NCI-H1694 treated with DMSO at 0.1 percent for 48 hours (cell line): ENCODE measurements at regions not wholly inside any gene's neighbourhood (a gene's known extent, or its start where the extent isn't known, plus 50 kb on each side); places are given as distances from the start of the nearest gene placed in this dataset.

Source experiments
- DNase-seq: peaks from one replicate; lab custom pipeline; 2025; lab: John Stamatoyannopoulos, UW

- DNase-seq = no peak
Observed at GRCh38 chr17:34874478-34874877, 86.8 kb downstream of the CCT6B start.

- no peak for DNase-seq
Observed at GRCh38 chr17:34872640-34873039, 88.6 kb downstream of the CCT6B start.

- no peak for DNase-seq
Observed at GRCh38 chr17:34869641-34870040, 91.6 kb downstream of the CCT6B start.

- no peak for DNase-seq
Observed at GRCh38 chr17:34865716-34866115, 95.5 kb downstream of the CCT6B start.

- no peak for DNase-seq
Observed at GRCh38 chr17:34862384-34862783, 98.9 kb downstream of the CCT6B start.

DNA sequence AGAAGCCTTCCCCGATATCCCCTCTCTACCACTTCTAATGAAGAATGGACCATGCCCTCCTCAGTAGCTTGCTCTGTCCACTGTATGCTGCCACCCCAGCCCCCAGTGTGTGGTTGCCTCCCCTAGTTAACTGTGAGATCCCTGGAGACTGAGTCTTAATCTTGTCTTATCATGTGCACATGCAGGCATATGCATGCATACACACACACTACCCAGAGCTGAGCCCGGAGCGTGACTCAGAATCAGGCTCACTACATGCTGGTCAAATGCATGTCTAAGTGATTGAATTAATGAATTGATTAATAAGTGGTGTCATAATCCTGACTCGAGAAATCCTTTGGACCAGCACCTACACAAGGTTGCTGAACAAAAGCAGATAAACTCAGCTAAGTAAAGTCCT, 99.4 kb downstream of the CCT6B start:
- no peak for DNase-seq

DNA sequence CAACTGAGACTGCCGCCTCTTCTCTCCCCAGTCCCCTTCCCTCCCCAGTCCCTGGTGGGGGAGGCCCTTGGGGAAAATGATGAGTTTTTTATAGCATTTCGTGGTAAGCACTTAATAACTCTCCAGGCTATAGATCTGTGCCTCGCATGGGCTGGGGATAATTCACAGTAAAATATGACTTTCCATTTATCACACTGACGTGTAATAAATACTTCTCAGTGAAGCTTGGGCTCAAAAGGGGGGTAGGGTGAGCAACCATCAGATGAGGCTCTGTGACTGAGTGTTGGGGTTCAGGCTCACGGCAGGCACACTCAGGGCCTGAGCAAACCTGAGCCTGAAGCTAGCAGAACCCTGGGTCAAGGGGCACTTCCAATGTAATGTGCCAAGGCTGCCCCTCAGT, 101.6 kb downstream of the CCT6B start:
- no peak for DNase-seq

DNA sequence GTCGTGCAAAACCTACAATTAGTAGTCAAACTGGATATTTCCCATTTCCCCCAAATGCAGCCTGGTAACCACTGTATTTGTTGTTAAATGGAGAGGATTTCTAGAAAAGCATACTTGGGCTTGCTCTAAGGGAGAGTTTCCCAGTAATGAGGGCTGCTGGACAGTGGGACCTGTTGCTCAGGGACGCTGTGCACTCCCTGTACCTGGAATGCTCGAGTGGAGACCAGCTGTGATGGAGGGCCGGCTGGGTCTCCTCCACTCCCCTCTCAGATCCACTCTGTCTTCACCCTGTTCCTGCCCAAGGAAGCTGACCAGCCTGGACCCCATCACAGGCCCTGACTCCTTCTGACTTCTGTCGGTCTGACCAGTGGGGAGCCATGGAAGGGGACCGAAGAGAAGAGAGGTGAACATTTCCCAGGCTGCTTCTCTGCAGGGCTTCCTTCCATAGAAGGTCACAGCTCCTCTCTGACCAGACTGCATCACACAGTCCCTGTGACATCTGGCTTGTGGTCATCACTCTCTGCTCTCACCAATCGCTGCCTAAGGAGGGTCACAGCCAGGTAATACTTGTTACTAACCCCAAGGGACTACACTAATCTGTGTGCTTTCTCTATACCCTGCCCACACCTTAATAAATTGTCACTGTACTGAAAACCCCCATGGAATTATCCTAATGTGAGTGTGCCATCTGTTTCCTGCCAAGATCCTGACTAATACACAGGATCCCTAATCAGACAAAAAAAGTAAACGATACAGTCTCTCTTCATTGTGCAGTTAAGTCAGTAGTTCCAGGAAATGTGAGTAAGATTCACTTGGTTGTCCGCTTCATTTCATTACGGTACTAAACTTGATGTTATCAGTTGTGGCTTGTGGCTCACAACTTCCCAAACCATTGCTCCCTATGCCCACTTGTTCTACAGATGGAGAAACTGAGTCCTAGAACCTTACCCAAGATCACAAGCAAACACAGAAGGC, 102.4 kb downstream of the CCT6B start:
- DNase-seq = peak; percentile 75

- no peak for DNase-seq
Observed at GRCh38 chr17:34853924-34854323, 107.3 kb downstream of the CCT6B start.

DNA sequence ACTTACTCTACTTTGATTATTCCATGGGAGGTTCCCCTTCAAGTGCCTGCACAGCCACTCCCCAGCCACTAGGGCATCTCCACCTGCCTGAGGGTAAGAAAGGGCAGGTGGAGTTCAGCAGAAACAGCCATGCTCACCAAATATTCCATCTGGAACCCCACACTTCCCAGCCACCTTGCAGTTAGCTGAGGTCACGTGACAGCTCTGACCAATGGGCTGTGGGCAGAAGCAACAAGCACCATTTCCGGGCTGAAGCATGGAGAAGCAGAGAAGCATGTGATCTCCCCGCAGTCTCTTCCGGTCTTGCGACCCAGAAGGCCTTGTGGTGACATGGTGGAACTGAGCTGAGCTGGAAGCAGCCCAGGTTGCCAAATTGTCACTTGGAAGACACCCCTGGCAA, 108.6 kb downstream of the CCT6B start:
- no peak for DNase-seq

GRCh38 chr17:34851961-34852540, 109.2 kb downstream of the CCT6B start:
- DNase-seq = no peak

DNA sequence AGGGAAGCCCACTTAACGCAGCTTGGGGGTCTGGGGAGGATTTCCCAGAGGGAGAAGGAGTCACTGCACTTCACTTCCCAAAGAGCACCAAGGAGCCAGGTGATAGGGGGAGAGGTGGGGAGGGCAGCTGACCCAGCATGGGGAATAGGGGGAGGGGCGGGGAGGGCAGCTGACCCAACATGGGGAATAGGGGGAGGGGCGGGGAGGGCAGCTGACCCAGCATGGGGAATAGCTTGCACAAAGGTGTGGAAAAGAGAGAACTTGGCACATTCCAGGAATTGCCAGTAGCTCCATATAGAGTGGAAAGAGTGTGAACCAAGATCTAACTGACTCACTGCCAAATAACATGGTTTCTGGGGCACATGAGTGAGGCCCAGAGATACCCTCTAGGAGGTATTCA, 110.3 kb downstream of the CCT6B start:
- DNase-seq = no peak

- DNase-seq = peak; percentile 73
Observed at GRCh38 chr17:34850023-34850422, 111.2 kb downstream of the CCT6B start.

- DNase-seq = no peak
Observed at GRCh38 chr17:34847938-34848337, 113.3 kb downstream of the CCT6B start.

GRCh38 chr17:34845296-34845695, 116.0 kb downstream of the CCT6B start:
- DNase-seq = no peak

DNA sequence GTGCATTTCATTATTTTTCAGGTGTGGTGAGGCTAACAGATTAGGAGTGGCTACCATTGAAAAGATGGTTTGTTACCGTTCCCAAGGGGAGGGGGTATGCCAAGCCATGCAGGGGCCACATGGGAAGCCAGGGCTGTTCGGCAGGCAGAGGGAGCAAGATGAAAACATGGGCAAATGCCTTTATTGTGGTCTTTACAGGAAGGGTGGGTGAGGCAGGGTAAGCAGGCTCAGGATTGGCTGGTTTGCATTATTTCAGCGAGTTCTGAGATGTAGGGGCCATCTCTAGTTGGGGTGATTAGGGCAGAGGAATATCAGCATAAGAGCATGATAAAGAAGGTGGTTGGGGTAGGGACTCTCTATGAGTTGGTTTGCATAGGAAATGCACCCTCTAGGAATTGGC, 117.6 kb downstream of the CCT6B start:
- DNase-seq = no peak

- no peak for DNase-seq
Observed at GRCh38 chr17:34842235-34842634, 119.0 kb downstream of the CCT6B start.

- no peak for DNase-seq
Observed at GRCh38 chr17:34841467-34841866, 119.8 kb downstream of the CCT6B start.

DNA sequence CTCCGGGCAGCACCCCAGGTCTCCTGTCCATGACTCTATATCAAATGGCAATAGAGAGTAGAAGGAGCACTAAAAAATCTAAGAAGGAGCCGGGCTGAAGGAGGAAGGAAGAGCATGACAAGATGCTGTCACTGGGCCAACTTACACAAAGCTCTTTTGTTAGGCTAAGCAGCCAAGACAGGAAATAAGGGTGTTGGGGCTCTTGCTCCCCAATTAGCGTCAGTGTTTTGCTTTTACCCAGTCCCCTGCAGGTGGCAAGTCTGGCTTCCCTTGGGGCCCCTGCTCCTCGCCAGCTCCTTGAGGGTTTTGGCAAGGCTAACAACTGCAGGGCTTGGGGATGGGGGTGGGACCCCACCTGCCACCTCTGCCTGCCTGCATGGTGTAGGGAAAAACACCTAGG, 120.5 kb downstream of the CCT6B start:
- no peak for DNase-seq

DNA sequence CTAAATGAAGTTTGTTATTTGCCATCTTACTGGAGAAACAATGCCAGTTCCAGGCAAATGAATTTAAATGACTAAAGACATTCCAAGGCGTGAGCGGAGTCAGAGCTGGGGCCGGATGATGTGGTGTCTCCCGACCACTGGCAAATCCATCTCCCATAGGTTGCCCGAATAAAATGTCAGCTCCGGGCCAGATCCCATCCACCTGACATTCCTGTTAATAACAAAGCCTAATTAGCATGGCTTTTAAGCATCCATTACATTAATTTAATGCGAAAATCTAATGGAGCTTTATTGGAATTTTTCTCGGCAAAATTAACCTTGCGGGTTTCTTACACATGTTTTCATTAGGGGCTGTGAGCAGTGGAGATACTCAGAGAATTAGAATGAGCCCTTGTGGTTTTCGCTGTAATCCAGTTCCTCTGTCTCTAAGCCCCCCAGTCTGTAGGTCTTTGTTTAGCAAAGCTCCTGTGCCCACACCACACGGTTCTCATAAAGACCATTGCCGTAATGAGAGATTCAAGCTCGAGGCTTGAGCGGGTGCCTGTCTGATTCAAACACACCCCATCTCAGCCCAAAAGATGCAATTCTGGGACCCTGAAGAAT, 123.3 kb downstream of the CCT6B start:
- no peak for DNase-seq

GRCh38 chr17:34832376-34832775, 128.9 kb downstream of the CCT6B start:
- DNase-seq = no peak

GRCh38 chr17:34827008-34827407, 134.3 kb downstream of the CCT6B start:
- DNase-seq = no peak

DNA sequence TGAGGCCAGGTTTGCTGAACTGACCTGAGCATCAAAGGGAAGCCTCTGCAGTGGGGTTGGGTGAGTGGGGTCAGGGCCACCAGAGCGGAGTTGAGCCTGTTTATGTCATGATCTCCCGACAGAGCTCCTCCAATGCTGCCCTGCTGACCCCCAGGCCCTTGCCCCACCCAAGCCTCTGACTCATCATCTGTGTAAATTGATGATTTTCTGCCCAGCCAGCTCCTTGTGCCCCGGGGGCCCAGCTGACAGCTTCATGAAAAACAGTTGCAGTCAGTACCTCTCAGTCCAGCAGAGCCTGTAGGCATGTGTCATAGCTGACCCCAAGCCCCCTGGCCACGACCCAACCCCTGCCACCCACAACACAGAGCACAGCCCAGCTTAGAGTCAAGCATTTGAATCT, 134.9 kb downstream of the CCT6B start:
- DNase-seq = no peak
